ENCODE measurements at regions not wholly inside any gene's neighbourhood (a gene's known extent, or its start where the extent isn't known, plus 50 kb on each side); places are given as distances from the start of the nearest gene placed in this dataset.

DNA sequence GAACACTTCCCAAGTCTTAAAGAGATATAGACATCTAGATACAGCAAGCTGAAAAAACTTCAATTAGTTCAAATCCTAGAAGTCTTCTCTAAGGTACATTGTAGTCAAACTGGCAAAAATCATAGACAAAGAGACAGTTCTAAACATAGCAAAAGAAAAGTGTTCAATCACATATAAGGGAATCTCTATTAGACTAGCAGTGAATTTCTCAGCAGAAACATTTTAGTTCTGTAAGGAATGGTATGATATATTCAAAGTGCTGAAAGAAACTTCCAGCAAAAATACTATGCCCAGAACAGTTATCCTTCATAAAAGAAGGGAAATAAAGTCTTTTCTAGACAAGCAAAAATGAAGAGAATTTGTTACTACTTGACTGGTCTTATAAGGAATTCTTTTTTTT is 186.3 kb upstream of the SYNCRIP start:
- DNase-seq (ENCODE audit: low read depth): no peak
- TF ChIP-seq, protein P1, sequence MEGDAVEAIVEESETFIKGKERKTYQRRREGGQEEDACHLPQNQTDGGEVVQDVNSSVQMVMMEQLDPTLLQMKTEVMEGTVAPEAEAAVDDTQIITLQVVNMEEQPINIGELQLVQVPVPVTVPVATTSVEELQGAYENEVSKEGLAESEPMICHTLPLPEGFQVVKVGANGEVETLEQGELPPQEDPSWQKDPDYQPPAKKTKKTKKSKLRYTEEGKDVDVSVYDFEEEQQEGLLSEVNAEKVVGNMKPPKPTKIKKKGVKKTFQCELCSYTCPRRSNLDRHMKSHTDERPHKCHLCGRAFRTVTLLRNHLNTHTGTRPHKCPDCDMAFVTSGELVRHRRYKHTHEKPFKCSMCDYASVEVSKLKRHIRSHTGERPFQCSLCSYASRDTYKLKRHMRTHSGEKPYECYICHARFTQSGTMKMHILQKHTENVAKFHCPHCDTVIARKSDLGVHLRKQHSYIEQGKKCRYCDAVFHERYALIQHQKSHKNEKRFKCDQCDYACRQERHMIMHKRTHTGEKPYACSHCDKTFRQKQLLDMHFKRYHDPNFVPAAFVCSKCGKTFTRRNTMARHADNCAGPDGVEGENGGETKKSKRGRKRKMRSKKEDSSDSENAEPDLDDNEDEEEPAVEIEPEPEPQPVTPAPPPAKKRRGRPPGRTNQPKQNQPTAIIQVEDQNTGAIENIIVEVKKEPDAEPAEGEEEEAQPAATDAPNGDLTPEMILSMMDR (conservative IDR thresholded peaks at IDR 0.05; ENCODE audit: low read depth, low read length): no peak

GRCh38 chr6:85826997-85827396 is 184.3 kb upstream of the SYNCRIP start:
- DNase-seq (ENCODE audit: low read depth): no peak
- TF ChIP-seq, protein P1 (conservative IDR thresholded peaks at IDR 0.05; ENCODE audit: low read depth, low read length): no peak
- H3K4me3 ChIP-seq (ENCODE audit: low read length): no peak overlapping the region

More for the DNA sequence above, 186.3 kb upstream of the SYNCRIP start:
- no peak overlapping the region for H3K4me3 ChIP-seq (ENCODE audit: low read length)

DNA sequence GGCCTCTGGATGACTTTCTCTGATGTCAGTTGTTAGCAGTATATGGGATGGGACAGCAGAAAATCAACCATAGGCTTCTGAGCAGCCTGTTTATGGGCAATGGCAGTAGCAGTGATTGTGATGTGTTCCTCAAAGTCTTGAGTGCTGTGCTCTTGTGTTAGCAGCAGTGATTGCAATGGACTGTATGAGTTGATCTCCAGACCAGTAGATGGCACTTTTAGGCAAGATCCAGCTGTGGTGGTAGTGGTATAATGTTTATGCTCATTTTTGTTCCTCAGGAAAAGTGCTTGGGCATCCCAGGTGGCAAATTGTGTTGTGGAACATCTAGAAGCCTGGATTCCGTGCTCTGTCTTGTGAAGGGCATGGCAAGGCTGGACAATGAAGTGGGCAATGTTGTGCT is 181.6 kb upstream of the SYNCRIP start:
- DNase-seq (ENCODE audit: low read depth): no peak
- TF ChIP-seq, protein P1 (conservative IDR thresholded peaks at IDR 0.05; ENCODE audit: low read depth, low read length): no peak
- no peak overlapping the region for H3K4me3 ChIP-seq (ENCODE audit: low read length)

- DNase-seq (ENCODE audit: low read depth): no peak
- no peak overlapping the region for H3K4me3 ChIP-seq (ENCODE audit: low read length)
- TF ChIP-seq, protein P1 (conservative IDR thresholded peaks at IDR 0.05; ENCODE audit: low read depth, low read length): no peak
These were observed 167.9 kb upstream of the SYNCRIP start for GRCh38 chr6:85810558-85810957.

- TF ChIP-seq, protein P1 (conservative IDR thresholded peaks at IDR 0.05; ENCODE audit: low read depth, low read length): no peak
- H3K4me3 ChIP-seq (ENCODE audit: low read length): no peak overlapping the region
- DNase-seq (ENCODE audit: low read depth): no peak
These were observed 161.0 kb upstream of the SYNCRIP start for GRCh38 chr6:85803721-85804120.

GRCh38 chr6:85802162-85802561 is 159.5 kb upstream of the SYNCRIP start:
- TF ChIP-seq, protein P1 (conservative IDR thresholded peaks at IDR 0.05; ENCODE audit: low read depth, low read length): no peak
- no peak overlapping the region for H3K4me3 ChIP-seq (ENCODE audit: low read length)
- DNase-seq (ENCODE audit: low read depth): no peak

DNA sequence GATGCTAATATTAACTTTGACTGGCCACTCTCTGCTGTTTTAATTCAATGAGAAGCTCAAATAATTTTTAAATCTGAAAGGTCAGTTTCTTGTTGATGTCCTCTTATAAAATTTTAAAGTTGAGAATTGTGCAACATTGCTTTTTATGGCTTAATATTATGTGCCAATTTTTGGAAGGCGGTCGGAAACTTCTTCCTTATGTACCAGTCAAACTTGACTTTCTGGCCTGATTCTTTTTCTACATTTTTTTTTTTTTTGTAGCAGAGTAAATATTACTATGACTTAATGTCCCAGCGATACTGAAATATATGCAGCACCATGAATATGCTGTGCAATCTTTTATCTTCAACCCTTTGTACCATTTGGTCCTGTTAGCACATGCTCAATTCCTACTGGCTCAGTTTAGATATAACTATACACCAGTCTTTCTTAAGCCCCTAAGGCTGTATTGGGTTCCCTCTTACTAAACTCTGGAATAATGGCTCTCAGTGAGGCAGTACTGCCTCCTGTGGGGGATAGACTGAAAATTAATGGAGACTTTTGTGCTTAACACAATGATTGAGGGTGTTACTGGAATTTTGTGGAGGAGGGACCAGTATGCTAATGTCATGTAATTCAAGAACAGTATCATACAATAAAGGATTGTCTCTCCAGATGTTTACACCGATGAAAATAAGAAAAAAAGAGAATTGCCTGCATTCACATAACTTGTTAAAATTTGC is 156.4 kb upstream of the SYNCRIP start:
- DNase-seq (ENCODE audit: low read depth): no peak
- TF ChIP-seq, protein P1 (conservative IDR thresholded peaks at IDR 0.05; ENCODE audit: low read depth, low read length): no peak

More for the DNA sequence above, 156.4 kb upstream of the SYNCRIP start:
- H3K4me3 ChIP-seq (ENCODE audit: low read length): no peak overlapping the region

Measured in retinal pigment epithelial cell (primary cell).